SIG-M5 treated with dmso at 0.1 percent for 504 hours (cell line): ENCODE measurements at regions not wholly inside any gene's neighbourhood (a gene's known extent, or its start where the extent isn't known, plus 50 kb on each side); places are given as distances from the start of the nearest gene placed in this dataset.

Experiments
- DNase-seq: peaks from one replicate; lab custom pipeline; 2025; ENCODE audit not compliant: unreplicated experiment; lab: John Stamatoyannopoulos, UW

GRCh38 chr4:66095065-66095464, 424.8 kb upstream of the EPHA5 start:
- DNase-seq, result no peak

- no peak for DNase-seq
Observed at GRCh38 chr4:66094070-66094469, 423.8 kb upstream of the EPHA5 start.

- DNase-seq, result no peak
Observed at GRCh38 chr4:66091786-66092185, 421.5 kb upstream of the EPHA5 start.

- DNase-seq, result no peak
Observed at GRCh38 chr4:66073961-66074360, 403.7 kb upstream of the EPHA5 start.

GRCh38 chr4:66071911-66072310, 401.6 kb upstream of the EPHA5 start:
- no peak for DNase-seq

- no peak for DNase-seq
Observed at GRCh38 chr4:66062921-66063320, 392.6 kb upstream of the EPHA5 start.

- no peak for DNase-seq
Observed at GRCh38 chr4:66062044-66062443, 391.8 kb upstream of the EPHA5 start.

GRCh38 chr4:66059556-66059955, 389.3 kb upstream of the EPHA5 start:
- no peak for DNase-seq

GRCh38 chr4:66059136-66059535, 388.8 kb upstream of the EPHA5 start:
- no peak for DNase-seq

- DNase-seq, result no peak
Observed at GRCh38 chr4:66055999-66056398, 385.7 kb upstream of the EPHA5 start.

- DNase-seq, result no peak
Observed at GRCh38 chr4:66052426-66052825, 382.1 kb upstream of the EPHA5 start.

GRCh38 chr4:66048861-66049260, 378.6 kb upstream of the EPHA5 start:
- DNase-seq, result no peak

- no peak for DNase-seq
Observed at GRCh38 chr4:66045913-66046312, 375.6 kb upstream of the EPHA5 start.

GRCh38 chr4:66035701-66036100, 365.4 kb upstream of the EPHA5 start:
- DNase-seq, result no peak

GRCh38 chr4:66034671-66035070, 364.4 kb upstream of the EPHA5 start:
- no peak for DNase-seq

- DNase-seq, result no peak
Observed at GRCh38 chr4:66034262-66034661, 364.0 kb upstream of the EPHA5 start.

GRCh38 chr4:66032571-66032970, 362.3 kb upstream of the EPHA5 start:
- DNase-seq, result no peak

GRCh38 chr4:66028668-66029067, 358.4 kb upstream of the EPHA5 start:
- no peak for DNase-seq

- no peak for DNase-seq
Observed at GRCh38 chr4:66023061-66023460, 352.8 kb upstream of the EPHA5 start.

- no peak for DNase-seq
Observed at GRCh38 chr4:66017671-66018070, 347.4 kb upstream of the EPHA5 start.

- no peak for DNase-seq
Observed at GRCh38 chr4:66016240-66016639, 346.0 kb upstream of the EPHA5 start.

GRCh38 chr4:66014146-66014765, 344.0 kb upstream of the EPHA5 start:
- DNase-seq, result no peak

GRCh38 chr4:66000510-66001117, 330.3 kb upstream of the EPHA5 start:
- DNase-seq, result no peak
